ENCODE measurements at regions not wholly inside any gene's neighbourhood (a gene's known extent, or its start where the extent isn't known, plus 50 kb on each side); places are given as distances from the start of the nearest gene placed in this dataset.

DNA sequence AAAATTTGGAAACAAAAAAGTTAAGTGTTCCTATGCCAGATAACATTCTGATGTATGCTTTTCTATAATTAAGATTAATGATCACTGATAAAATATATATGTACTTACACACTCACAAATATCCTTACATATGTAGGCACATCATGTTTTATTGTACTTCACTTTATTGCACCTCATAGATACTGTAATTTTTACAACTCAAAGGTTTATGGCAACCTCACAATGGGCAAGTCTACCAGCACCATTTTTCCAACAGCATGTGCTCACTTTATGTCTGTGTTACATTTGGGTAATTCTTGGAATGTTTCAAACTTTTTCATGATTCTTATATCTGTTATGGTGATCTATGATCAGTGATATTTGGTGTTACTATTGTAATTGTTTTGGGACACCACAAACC is 57.8 kb upstream of the GPRIN3 start (continued):
- TF ChIP-seq SMC3 (IDR thresholded peaks at IDR 0.05; ENCODE audit: borderline replicate concordance, low read length) (no peak), SRF (IDR thresholded peaks at IDR 0.05; ENCODE audit: low read depth in 2 of 2, low read length in 2 of 2) (no peak), CHD2 (IDR thresholded peaks at IDR 0.05; ENCODE audit: borderline replicate concordance, low read depth, low read length) (no peak), RUNX3 (IDR thresholded peaks at IDR 0.05; ENCODE audit: low read length) (no peak), ZNF207 (IDR thresholded peaks at IDR 0.05; ENCODE audit: borderline replicate concordance) (no peak)
- TF ChIP-seq, protein P1, sequence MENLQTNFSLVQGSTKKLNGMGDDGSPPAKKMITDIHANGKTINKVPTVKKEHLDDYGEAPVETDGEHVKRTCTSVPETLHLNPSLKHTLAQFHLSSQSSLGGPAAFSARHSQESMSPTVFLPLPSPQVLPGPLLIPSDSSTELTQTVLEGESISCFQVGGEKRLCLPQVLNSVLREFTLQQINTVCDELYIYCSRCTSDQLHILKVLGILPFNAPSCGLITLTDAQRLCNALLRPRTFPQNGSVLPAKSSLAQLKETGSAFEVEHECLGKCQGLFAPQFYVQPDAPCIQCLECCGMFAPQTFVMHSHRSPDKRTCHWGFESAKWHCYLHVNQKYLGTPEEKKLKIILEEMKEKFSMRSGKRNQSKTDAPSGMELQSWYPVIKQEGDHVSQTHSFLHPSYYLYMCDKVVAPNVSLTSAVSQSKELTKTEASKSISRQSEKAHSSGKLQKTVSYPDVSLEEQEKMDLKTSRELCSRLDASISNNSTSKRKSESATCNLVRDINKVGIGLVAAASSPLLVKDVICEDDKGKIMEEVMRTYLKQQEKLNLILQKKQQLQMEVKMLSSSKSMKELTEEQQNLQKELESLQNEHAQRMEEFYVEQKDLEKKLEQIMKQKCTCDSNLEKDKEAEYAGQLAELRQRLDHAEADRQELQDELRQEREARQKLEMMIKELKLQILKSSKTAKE (IDR thresholded peaks at IDR 0.05; ENCODE audit: low read depth, poor library complexity, severe bottlenecking), result no peak

GRCh38 chr4:89364541-89364940 is 56.9 kb upstream of the GPRIN3 start:
- Histone ChIP-seq H3K36me3 (ENCODE audit: control insufficient read depth in 2 of 2, insufficient read depth in 2 of 2, low read length in 1 of 2) (no peaks in the 10 kb centered on the region), H3K4me1 (ENCODE audit: control insufficient read depth, insufficient read depth, low read length) (no peaks in the 10 kb centered on the region), H3K4me3 (no peak overlapping the region), H4K20me1 (ENCODE audit: control insufficient read depth, insufficient read depth) (no peaks in the 10 kb centered on the region), H3K27me3 (replicated peaks in 1 of 2; ENCODE audit: control insufficient read depth in 2 of 2, insufficient read depth in 2 of 2, low read length in 1 of 2) (no peaks in the 10 kb centered on the region), H3K9me3 (replicated peaks; ENCODE audit: control insufficient read depth, insufficient read depth, low read length) (no peaks in the 10 kb centered on the region), H3K79me2 (ENCODE audit: control insufficient read depth, insufficient read depth, low read length) (no peaks in the 10 kb centered on the region), H3K4me2 (ENCODE audit: control insufficient read depth, insufficient read depth) (no peak overlapping the region), H3K9ac (ENCODE audit: control insufficient read depth, insufficient read depth, low read length) (no peak overlapping the region), H3K27ac (ENCODE audit: control insufficient read depth, insufficient read depth) (no peak overlapping the region), H2AFZ (ENCODE audit: control insufficient read depth, low read depth, low read length) (no peak overlapping the region)
- BruUV-seq (replicated peaks), result no TSS peak
- FAIRE-seq (no peak), ATAC-seq (no peak), DNase-seq (ENCODE audit: low read depth, low spot score) (no peak)
- WGBS (ENCODE audit: insufficient coverage, insufficient replicate concordance, low lambda C conversion rate, missing lambda C conversion rate), result 69% methylated on average over 4 of the region's 4 CpGs
- ChIA-PET CTCF (no interaction called here), SMC1A (ENCODE audit: uncharacterized antibody, unreplicated experiment) (no interaction called here), POLR2A (no interaction called here), RAD21 (ENCODE audit: unreplicated experiment) (no interaction called here)
- in situ Hi-C loops (cut with MboI), result no loop called here
- intact Hi-C loops (cut with micrococcal nuclease; ENCODE audit: unreplicated experiment), result no loop called here
- TF ChIP-seq USF1 (IDR thresholded peaks at IDR 0.05; ENCODE audit: borderline replicate concordance, extremely low read length, insufficient read depth, low read depth, low read length) (no peak), ZNF384 (IDR thresholded peaks at IDR 0.05; ENCODE audit: borderline replicate concordance, low read depth, low read length) (no peak), NFXL1 (IDR thresholded peaks at IDR 0.05; ENCODE audit: borderline replicate concordance) (no peak), RELA (IDR thresholded peaks at IDR 0.05; ENCODE audit: borderline replicate concordance, partially characterized antibody) (no peak), ZNF217 (IDR thresholded peaks at IDR 0.05) (no peak), DPF2 (IDR thresholded peaks at IDR 0.05) (no peak), POLR2AphosphoS5 (IDR thresholded peaks at IDR 0.05; ENCODE audit: low read length) (no peak), NBN (IDR thresholded peaks at IDR 0.05) (no peak), BHLHE40 (IDR thresholded peaks at IDR 0.05; ENCODE audit: borderline replicate concordance in 1 of 2, low read depth in 2 of 2, low read length in 1 of 2) (no peak)
- TF ChIP-seq, protein P2, sequence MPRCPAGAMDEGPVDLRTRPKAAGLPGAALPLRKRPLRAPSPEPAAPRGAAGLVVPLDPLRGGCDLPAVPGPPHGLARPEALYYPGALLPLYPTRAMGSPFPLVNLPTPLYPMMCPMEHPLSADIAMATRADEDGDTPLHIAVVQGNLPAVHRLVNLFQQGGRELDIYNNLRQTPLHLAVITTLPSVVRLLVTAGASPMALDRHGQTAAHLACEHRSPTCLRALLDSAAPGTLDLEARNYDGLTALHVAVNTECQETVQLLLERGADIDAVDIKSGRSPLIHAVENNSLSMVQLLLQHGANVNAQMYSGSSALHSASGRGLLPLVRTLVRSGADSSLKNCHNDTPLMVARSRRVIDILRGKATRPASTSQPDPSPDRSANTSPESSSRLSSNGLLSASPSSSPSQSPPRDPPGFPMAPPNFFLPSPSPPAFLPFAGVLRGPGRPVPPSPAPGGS (IDR thresholded peaks at IDR 0.05; ENCODE audit: borderline replicate concordance, insufficient read depth, low read depth, low read length, poor library complexity, severe bottlenecking), result no peak
- TF ChIP-seq, protein P3, sequence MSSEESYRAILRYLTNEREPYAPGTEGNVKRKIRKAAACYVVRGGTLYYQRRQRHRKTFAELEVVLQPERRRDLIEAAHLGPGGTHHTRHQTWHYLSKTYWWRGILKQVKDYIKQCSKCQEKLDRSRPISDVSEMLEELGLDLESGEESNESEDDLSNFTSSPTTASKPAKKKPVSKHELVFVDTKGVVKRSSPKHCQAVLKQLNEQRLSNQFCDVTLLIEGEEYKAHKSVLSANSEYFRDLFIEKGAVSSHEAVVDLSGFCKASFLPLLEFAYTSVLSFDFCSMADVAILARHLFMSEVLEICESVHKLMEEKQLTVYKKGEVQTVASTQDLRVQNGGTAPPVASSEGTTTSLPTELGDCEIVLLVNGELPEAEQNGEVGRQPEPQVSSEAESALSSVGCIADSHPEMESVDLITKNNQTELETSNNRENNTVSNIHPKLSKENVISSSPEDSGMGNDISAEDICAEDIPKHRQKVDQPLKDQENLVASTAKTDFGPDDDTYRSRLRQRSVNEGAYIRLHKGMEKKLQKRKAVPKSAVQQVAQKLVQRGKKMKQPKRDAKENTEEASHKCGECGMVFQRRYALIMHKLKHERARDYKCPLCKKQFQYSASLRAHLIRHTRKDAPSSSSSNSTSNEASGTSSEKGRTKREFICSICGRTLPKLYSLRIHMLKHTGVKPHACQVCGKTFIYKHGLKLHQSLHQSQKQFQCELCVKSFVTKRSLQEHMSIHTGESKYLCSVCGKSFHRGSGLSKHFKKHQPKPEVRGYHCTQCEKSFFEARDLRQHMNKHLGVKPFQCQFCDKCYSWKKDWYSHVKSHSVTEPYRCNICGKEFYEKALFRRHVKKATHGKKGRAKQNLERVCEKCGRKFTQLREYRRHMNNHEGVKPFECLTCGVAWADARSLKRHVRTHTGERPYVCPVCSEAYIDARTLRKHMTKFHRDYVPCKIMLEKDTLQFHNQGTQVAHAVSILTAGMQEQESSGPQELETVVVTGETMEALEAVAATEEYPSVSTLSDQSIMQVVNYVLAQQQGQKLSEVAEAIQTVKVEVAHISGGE (CRISPR knock-in tag; IDR thresholded peaks at IDR 0.05), result no peak
